ENCODE measurements at regions not wholly inside any gene's neighbourhood (a gene's known extent, or its start where the extent isn't known, plus 50 kb on each side); places are given as distances from the start of the nearest gene placed in this dataset.

GRCh38 chr5:111945535-111945934, 188.5 kb upstream of the NREP start:
- no peak for TF ChIP-seq POLR2A (IDR thresholded peaks at IDR 0.05; ENCODE audit: low read depth, low read length)
- TF ChIP-seq POLR2AphosphoS5 (IDR thresholded peaks at IDR 0.05; ENCODE audit: low read depth, low read length) = no peak
